SK-MEL-5 (cell line): ENCODE measurements at regions not wholly inside any gene's neighbourhood (a gene's known extent, or its start where the extent isn't known, plus 50 kb on each side); places are given as distances from the start of the nearest gene placed in this dataset.
"Not testable (repeated sequence)": the region's sequence is repeated elsewhere in the genome, so short reads cannot be mapped to it uniquely, and the experiment has no call there.

ENCODE experiments used
- DNase-seq: peaks from one replicate; pipeline ENCODE4 v3.0.0-alpha.2; 2016; ENCODE audit warnings: low read depth, low spot score
- in situ Hi-C: cut with HindIII; loops from 2 replicates; pipeline ENCODE4 v1.10.0; 2016; ENCODE audit warnings: low sequenced_read_pairs, high pct_unique_total_duplicates, low pct_unique_long_range_greater_than_20kb

- peak; percentile 77 for DNase-seq
- in situ Hi-C loops = no loop called here
Observed at GRCh38 chr14:106459971-106460730, 933.8 kb downstream of the TMEM121 start.

- in situ Hi-C loops = no loop called here
- DNase-seq = no peak
Observed at GRCh38 chr14:106460916-106461315, 934.5 kb downstream of the TMEM121 start.

GRCh38 chr14:106466483-106466882, 940.1 kb downstream of the TMEM121 start:
- in situ Hi-C loops, DNase-seq: not testable (repeated sequence)

DNA sequence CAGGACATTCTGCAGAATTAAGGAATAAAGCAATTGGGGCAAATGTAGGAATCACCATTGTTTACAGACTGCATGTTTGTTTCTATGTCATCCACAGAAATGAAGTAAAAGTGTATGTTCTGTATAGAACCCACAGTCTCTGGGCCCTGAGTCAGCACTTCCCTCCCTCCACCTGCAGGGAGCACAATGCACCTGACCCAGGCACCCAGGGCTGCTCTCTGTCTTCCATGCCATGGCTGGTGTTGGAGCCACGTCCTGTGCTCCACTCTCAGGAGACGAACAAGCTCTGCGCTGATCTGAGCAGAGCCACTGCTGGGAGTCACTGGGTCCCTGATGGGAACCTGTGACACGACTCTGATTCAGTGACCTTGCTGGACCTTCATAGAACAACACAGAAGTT, 942.5 kb downstream of the TMEM121 start:
- DNase-seq, in situ Hi-C loops: not testable (repeated sequence)

- in situ Hi-C loops, DNase-seq: not testable (repeated sequence)
Observed at GRCh38 chr14:106470028-106470427, 943.6 kb downstream of the TMEM121 start.

DNA sequence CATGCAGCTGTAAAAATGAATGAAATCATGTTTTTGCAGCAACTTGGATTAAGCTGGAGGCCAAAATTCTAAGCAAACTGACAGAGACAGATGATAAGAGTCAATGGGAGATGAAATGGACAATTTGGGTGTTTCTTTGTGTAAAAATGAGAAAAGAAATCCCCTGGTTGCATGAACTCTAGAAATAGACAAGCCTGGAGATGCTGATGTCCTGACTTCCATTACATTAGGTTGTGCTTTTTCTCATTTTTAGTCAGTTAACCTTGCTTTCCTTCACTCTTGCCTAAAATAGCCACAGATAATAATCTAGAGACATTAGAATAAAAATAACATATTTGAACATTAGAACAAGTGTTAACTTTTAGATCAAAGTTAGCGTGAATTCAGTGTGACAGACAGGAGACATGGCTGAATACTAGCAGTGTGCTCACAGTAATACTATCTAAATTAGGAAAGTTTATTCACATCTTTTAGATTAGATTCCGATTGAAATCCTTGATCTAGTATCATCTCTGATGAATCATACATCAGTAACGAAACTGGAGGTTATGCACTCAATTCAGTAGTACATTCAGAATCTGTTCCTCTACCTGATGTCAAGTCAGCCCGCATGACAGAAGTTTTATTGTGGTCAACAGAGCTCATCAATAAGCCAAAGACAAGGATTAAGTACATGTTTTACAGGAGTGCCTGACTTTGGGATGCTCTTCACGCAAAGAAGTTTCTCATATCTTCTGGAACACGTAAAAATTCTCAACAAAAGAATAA, 948.1 kb downstream of the TMEM121 start:
- in situ Hi-C loops, DNase-seq: not testable (repeated sequence)

- DNase-seq, in situ Hi-C loops: not testable (repeated sequence)
Observed at GRCh38 chr14:106475214-106475613, 948.8 kb downstream of the TMEM121 start.

DNA sequence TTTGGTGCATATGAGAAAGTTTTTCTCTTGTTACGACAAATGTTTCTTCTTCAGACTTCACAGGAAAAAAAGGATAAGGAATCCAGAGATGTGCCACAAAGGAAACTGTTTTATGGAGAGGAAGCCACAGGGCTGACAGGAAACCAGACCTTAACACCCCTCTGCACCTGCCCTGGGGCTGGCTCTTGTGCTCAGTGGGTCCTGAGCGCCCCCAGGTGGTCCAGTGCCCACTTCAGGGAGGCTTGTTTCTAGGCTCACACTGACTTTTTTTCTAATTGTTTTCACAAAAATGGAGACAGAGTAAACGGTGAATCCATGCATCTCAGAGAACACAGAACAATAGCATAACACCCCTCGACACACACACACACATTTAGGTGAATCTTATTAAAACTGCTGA, 951.2 kb downstream of the TMEM121 start:
- in situ Hi-C loops, DNase-seq: not testable (repeated sequence)

- in situ Hi-C loops, DNase-seq: not testable (repeated sequence)
Observed at GRCh38 chr14:106480287-106480686, 953.9 kb downstream of the TMEM121 start.

- DNase-seq, in situ Hi-C loops: not testable (repeated sequence)
Observed at GRCh38 chr14:106482213-106482612, 955.8 kb downstream of the TMEM121 start.

GRCh38 chr14:106487600-106487999, 961.2 kb downstream of the TMEM121 start:
- in situ Hi-C loops = no loop called here
- no peak for DNase-seq

GRCh38 chr14:106488291-106488690, 961.9 kb downstream of the TMEM121 start:
- in situ Hi-C loops = no loop called here
- no peak for DNase-seq

GRCh38 chr14:106489112-106489881, 962.9 kb downstream of the TMEM121 start:
- in situ Hi-C loops = no loop called here
- no peak for DNase-seq

DNA sequence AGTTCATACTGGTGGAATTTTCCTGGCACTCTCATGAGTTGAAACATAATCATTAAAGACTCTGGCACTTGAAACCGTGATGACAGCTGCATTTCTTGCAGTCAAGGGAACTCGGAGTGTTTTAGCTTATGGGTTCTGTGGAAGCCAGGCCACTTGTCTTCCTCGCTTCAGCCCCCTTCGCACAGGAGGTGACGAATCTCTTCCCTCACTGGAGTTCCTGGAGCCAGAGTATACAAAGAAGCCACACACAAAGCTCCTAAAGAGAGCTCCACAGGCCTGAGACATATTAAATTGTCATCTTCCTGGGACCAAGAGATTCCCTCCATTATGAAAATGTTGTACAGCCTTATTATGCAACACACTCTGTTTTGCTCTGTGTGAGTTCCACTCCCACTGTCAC, 964.1 kb downstream of the TMEM121 start:
- DNase-seq = no peak
- in situ Hi-C loops = no loop called here

DNA sequence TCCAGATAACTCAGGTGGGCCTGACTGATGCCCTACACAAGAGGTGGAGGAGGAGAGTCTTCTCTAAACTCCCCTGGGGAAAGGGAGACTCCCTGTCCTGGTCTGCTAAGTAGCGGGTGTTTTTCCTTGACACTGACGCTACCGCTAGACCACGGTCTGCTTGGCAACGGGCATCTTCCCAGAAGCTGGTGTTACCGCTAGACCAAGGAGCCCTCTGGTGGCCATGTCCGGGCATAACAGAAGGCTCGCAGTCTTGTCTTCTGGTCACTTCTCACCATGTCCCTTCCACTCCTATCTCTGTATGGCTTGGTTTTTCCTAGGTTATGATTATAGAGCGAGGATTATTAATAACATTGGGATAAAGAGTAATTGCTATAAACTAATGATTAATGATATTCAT, 965.5 kb downstream of the TMEM121 start:
- in situ Hi-C loops = no loop called here
- DNase-seq = peak; percentile 74

DNA sequence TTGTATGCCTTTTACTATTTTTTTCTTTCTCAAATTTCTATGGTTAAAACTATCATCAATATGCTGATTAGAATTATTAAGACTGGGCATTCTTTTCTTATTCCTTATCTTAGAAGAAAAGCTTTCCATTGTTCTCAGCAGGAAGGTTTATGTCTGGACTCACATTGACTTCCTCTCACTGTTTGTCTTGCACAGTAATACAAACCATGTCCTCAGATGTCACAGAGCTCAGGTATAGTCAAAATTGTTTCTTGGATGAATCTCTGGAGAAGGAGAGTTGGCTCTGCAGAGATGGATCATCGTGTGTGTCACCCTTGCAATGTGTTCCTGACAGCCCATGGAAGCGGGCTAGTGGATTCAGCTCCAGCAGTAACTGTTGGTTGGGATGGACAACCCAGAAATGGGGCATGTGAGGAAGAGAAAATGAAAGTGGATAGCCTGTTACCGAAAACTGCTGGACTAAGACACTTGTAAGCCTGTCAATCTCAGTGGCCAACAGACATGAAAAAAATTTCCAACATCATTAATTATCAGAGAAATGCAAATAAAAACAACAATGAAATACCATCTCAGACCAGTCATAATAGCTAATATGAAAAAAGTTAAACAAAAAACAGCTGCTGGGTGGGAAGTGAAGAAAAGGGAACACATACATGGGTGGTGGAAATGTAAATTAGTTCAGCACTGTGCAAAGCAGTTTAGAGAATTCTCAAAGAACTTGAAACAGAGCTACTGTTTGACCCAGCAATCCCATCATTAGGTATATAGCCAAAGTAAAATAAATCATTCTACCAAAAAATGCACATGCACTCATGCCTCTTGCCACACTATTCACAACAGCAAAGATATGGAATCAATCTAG, 967.8 kb downstream of the TMEM121 start:
- in situ Hi-C loops = no loop called here
- DNase-seq = no peak

GRCh38 chr14:106500571-106500970, 974.2 kb downstream of the TMEM121 start:
- DNase-seq = no peak
- in situ Hi-C loops = no loop called here
